ENCODE measurements at regions not wholly inside any gene's neighbourhood (a gene's known extent, or its start where the extent isn't known, plus 50 kb on each side); places are given as distances from the start of the nearest gene placed in this dataset.

DNA sequence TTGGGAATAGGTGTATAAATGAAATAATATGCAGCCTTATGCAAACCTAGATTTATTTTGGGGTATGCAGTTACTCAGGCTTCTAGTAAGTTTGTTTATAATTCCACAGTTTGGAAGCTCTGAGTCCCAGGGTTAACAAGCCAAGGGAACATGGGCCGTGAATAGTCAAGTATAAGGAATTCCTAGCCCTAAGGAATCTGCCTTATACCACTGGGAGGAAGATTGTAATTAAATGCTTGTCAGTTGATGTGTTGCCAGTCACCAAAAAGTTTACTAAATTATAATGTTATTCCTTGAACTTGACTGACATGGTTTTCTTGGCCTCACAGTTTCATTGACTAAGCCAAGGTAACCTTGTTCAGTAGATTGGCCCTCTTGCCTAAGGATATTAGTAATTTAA is 72.4 kb upstream of the SGO1 start:
- TF ChIP-seq, protein P1, sequence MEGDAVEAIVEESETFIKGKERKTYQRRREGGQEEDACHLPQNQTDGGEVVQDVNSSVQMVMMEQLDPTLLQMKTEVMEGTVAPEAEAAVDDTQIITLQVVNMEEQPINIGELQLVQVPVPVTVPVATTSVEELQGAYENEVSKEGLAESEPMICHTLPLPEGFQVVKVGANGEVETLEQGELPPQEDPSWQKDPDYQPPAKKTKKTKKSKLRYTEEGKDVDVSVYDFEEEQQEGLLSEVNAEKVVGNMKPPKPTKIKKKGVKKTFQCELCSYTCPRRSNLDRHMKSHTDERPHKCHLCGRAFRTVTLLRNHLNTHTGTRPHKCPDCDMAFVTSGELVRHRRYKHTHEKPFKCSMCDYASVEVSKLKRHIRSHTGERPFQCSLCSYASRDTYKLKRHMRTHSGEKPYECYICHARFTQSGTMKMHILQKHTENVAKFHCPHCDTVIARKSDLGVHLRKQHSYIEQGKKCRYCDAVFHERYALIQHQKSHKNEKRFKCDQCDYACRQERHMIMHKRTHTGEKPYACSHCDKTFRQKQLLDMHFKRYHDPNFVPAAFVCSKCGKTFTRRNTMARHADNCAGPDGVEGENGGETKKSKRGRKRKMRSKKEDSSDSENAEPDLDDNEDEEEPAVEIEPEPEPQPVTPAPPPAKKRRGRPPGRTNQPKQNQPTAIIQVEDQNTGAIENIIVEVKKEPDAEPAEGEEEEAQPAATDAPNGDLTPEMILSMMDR (IDR thresholded peaks at IDR 0.05) = no peak
- TF ChIP-seq POLR2A (IDR thresholded peaks at IDR 0.05) (no peak), POLR2AphosphoS5 (IDR thresholded peaks at IDR 0.05) (no peak)
